ENCODE measurements at regions not wholly inside any gene's neighbourhood (a gene's known extent, or its start where the extent isn't known, plus 50 kb on each side); places are given as distances from the start of the nearest gene placed in this dataset.

DNA sequence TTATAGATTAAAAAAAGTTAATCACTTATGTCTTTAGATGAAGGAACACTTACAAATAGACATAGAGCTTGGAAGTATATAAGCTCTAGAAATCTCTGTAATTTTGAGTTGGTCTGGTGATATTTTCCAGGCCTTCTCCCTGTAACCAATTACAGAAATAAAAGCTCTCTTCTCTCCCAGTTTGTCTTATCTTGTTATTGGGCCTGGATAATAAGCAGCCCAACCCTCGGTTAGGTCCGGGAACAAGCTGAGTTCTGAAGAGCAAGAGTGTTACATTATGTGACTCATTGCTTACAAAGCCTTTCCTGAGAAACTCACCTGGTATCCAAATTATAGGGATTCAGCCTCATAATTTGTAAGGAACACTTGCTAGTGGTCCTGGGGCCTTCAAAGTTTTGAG is 1146.2 kb downstream of the CDH9 start:
- no peaks in the 10 kb centered on the region for H4K20me1 ChIP-seq (ENCODE audit: insufficient read depth)
- H3K9ac ChIP-seq (ENCODE audit: low read length), result no peak overlapping the region
- TF ChIP-seq MXI1 (conservative IDR thresholded peaks at IDR 0.05; ENCODE audit: poor library complexity, severe bottlenecking) (no peak), TAF1 (IDR thresholded peaks at IDR 0.05; ENCODE audit: low read depth) (no peak), POLR2AphosphoS5 (IDR thresholded peaks at IDR 0.05) (no peak), EP300 (conservative IDR thresholded peaks at IDR 0.05; ENCODE audit: poor library complexity, severe bottlenecking) (no peak), RAD21 (conservative IDR thresholded peaks at IDR 0.05) (no peak), EZH2 (IDR thresholded peaks at IDR 0.05; ENCODE audit: borderline replicate concordance, insufficient read depth, low read length, poor library complexity, severe bottlenecking) (no peak), SMC3 (conservative IDR thresholded peaks at IDR 0.05; ENCODE audit: poor library complexity) (no peak)
- TF ChIP-seq, protein P1, sequence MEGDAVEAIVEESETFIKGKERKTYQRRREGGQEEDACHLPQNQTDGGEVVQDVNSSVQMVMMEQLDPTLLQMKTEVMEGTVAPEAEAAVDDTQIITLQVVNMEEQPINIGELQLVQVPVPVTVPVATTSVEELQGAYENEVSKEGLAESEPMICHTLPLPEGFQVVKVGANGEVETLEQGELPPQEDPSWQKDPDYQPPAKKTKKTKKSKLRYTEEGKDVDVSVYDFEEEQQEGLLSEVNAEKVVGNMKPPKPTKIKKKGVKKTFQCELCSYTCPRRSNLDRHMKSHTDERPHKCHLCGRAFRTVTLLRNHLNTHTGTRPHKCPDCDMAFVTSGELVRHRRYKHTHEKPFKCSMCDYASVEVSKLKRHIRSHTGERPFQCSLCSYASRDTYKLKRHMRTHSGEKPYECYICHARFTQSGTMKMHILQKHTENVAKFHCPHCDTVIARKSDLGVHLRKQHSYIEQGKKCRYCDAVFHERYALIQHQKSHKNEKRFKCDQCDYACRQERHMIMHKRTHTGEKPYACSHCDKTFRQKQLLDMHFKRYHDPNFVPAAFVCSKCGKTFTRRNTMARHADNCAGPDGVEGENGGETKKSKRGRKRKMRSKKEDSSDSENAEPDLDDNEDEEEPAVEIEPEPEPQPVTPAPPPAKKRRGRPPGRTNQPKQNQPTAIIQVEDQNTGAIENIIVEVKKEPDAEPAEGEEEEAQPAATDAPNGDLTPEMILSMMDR (IDR thresholded peaks at IDR 0.05; ENCODE audit: poor library complexity, severe bottlenecking), result no peak
- TF ChIP-seq, protein P2, sequence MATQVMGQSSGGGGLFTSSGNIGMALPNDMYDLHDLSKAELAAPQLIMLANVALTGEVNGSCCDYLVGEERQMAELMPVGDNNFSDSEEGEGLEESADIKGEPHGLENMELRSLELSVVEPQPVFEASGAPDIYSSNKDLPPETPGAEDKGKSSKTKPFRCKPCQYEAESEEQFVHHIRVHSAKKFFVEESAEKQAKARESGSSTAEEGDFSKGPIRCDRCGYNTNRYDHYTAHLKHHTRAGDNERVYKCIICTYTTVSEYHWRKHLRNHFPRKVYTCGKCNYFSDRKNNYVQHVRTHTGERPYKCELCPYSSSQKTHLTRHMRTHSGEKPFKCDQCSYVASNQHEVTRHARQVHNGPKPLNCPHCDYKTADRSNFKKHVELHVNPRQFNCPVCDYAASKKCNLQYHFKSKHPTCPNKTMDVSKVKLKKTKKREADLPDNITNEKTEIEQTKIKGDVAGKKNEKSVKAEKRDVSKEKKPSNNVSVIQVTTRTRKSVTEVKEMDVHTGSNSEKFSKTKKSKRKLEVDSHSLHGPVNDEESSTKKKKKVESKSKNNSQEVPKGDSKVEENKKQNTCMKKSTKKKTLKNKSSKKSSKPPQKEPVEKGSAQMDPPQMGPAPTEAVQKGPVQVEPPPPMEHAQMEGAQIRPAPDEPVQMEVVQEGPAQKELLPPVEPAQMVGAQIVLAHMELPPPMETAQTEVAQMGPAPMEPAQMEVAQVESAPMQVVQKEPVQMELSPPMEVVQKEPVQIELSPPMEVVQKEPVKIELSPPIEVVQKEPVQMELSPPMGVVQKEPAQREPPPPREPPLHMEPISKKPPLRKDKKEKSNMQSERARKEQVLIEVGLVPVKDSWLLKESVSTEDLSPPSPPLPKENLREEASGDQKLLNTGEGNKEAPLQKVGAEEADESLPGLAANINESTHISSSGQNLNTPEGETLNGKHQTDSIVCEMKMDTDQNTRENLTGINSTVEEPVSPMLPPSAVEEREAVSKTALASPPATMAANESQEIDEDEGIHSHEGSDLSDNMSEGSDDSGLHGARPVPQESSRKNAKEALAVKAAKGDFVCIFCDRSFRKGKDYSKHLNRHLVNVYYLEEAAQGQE (IDR thresholded peaks at IDR 0.05; ENCODE audit: borderline replicate concordance), result no peak
- H2AFZ ChIP-seq (ENCODE audit: low read depth, low read length), result no peak overlapping the region
- peaks cover 7% of the 10 kb centered on the region for H3K9me3 ChIP-seq (ENCODE audit: low read length)
- no peaks in the 10 kb centered on the region for H3K9me2 ChIP-seq (ENCODE audit: insufficient read depth, low read length)
- no peaks in the 10 kb centered on the region for H3K36me3 ChIP-seq (ENCODE audit: insufficient read depth, low read length)
- H3K4me3 ChIP-seq (ENCODE audit: low read length), result no peak overlapping the region
- no peaks in the 10 kb centered on the region for H3F3A ChIP-seq (ENCODE audit: insufficient read depth, low read length, poor library complexity, severe bottlenecking)
- no peak overlapping the region for H3K27ac ChIP-seq (ENCODE audit: low read length)
- no peaks in the 10 kb centered on the region for H3K27me3 ChIP-seq (ENCODE audit: insufficient read depth, low read depth, low read length)
- H3K4me2 ChIP-seq (ENCODE audit: low read length), result no peak overlapping the region
- H3K79me2 ChIP-seq (replicated peaks; ENCODE audit: insufficient read depth, low read length), result no peaks in the 10 kb centered on the region

DNA sequence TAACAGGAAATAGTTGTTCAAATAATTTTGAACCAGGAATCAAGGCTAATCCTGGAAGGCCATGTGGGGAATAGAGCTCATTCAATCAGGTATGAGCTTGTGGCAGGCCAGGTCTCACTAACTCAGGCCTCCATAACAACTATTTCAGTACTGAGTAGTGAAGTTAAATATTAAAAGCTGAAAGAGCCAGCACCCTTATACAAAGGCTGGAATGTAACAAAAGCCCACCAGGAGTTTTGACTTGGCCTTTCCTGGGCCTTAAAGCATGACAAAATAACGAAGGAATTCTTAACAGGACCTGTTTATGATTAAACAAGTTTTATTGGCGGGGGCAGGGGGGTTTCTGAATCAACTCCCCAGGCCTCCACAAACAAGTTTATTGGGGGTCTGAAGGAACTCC is 1146.7 kb downstream of the CDH9 start:
- Histone ChIP-seq H3K27ac (ENCODE audit: low read length) (no peak overlapping the region), H3K36me3 (ENCODE audit: insufficient read depth, low read length) (no peaks in the 10 kb centered on the region), H3K4me2 (ENCODE audit: low read length) (no peak overlapping the region), H2AFZ (ENCODE audit: low read depth, low read length) (no peak overlapping the region), H3K4me3 (ENCODE audit: low read length) (no peak overlapping the region), H3F3A (ENCODE audit: insufficient read depth, low read length, poor library complexity, severe bottlenecking) (no peaks in the 10 kb centered on the region), H3K27me3 (ENCODE audit: insufficient read depth, low read depth, low read length) (no peaks in the 10 kb centered on the region), H3K79me2 (replicated peaks; ENCODE audit: insufficient read depth, low read length) (no peaks in the 10 kb centered on the region), H4K20me1 (ENCODE audit: insufficient read depth) (no peaks in the 10 kb centered on the region), H3K9me2 (ENCODE audit: insufficient read depth, low read length) (no peaks in the 10 kb centered on the region), H3K9me3 (ENCODE audit: low read length) (peaks cover 7% of the 10 kb centered on the region), H3K9ac (ENCODE audit: low read length) (no peak overlapping the region)
- TF ChIP-seq POLR2AphosphoS5 (IDR thresholded peaks at IDR 0.05) (no peak), RAD21 (conservative IDR thresholded peaks at IDR 0.05) (no peak), EZH2 (IDR thresholded peaks at IDR 0.05; ENCODE audit: borderline replicate concordance, insufficient read depth, low read length, poor library complexity, severe bottlenecking) (no peak)
- TF ChIP-seq, protein P1 (IDR thresholded peaks at IDR 0.05; ENCODE audit: poor library complexity, severe bottlenecking), result no peak
